Endothelial cell of umbilical vein (primary cell): ENCODE measurements at regions not wholly inside any gene's neighbourhood (a gene's known extent, or its start where the extent isn't known, plus 50 kb on each side); places are given as distances from the start of the nearest gene placed in this dataset.

Experiments
- BruUV-seq: library from RNA; stranded (reverse); fragments of 400-500 nt; replicated peaks from 2 replicates; lab custom pipeline; 2021; lab: Mats Ljungman, UMichigan
- CTCF ChIA-PET: fragments of 300-600, 350-600 bp; sonication (Branson Sonifier 250); formaldehyde crosslinking; loops from one replicate; lab custom pipeline; 2021; ENCODE audit warnings: antibody characterized with exemption, inconsistent platforms; lab: Charles Lee
- POLR2A ChIA-PET: fragments of 300-600, 350-600 bp; sonication (Branson Sonifier 250); formaldehyde crosslinking; loops from one replicate; lab custom pipeline; 2021; ENCODE audit warnings: antibody characterized with exemption, inconsistent platforms; lab: Charles Lee
- DNase-seq: peaks from one replicate; pipeline ENCODE4 v3.0.0-alpha.2; 2011; ENCODE audit warnings: low read depth, low spot score
- FAIRE-seq: peaks from 2 replicates; lab custom pipeline; 2011; peaks lifted over from hg19 to GRCh38; lab: Jason Lieb, UNC
- H2AFZ ChIP-seq: 2 replicates; pipeline ENCODE4 v1.6.0; 2012; ENCODE audit warnings: low read depth, low read length, control low read depth, inconsistent platforms
- H3K27ac ChIP-seq: 2 replicates; pipeline ENCODE4 v1.5.1; 2011; ENCODE audit warnings: low read depth, mild to moderate bottlenecking, control low read depth, low read length, moderate library complexity; ENCODE audit not compliant: insufficient read depth
- H3K27me3 ChIP-seq, 2 experiments: 2 replicates each; pipeline versions ENCODE4 v1.6.0 to v1.6.1; 2011; ENCODE audit warnings: low read length in 2 of 2, mixed read lengths in 1 of 2; ENCODE audit not compliant: control insufficient read depth in 2 of 2, insufficient read depth in 2 of 2
- H3K36me3 ChIP-seq, 2 experiments: 2 replicates in 1 of 2; 3 replicates in 1 of 2; pipeline ENCODE4 v1.5.1; 2011; ENCODE audit warnings: low read length in 2 of 2, mild to moderate bottlenecking in 1 of 2, moderate library complexity in 1 of 2; ENCODE audit not compliant: control insufficient read depth in 2 of 2, insufficient read depth in 2 of 2; ENCODE audit errors: extremely low read depth in 1 of 2
- H3K4me1 ChIP-seq: 3 replicates; pipeline ENCODE4 v1.5.1; 2011; ENCODE audit warnings: mild to moderate bottlenecking, low read length; ENCODE audit not compliant: control insufficient read depth, insufficient read depth; ENCODE audit errors: extremely low read depth
- H3K4me2 ChIP-seq: 2 replicates; pipeline ENCODE4 v1.6.1; 2011; ENCODE audit warnings: low read length, control low read depth, mixed read lengths; ENCODE audit not compliant: insufficient read depth
- H3K4me3 ChIP-seq, 3 experiments: fragments of 200-600 bp in 1 of 3; sonication (generic), shearing (Covaris generic) in 1 of 3; replicated peaks in 1 of 3; 2 replicates each; pipeline ENCODE4 v1.5.1; 2011 to 2016; ENCODE audit warnings: control low read depth in 3 of 3, low read length in 3 of 3, mild to moderate bottlenecking in 2 of 3, inconsistent platforms in 1 of 3, low read depth in 1 of 3, moderate library complexity in 1 of 3; ENCODE audit not compliant: insufficient read depth in 1 of 3
- H3K79me2 ChIP-seq: 2 replicates; pipeline ENCODE4 v1.6.0; 2012; ENCODE audit warnings: low read length, inconsistent platforms; ENCODE audit not compliant: control insufficient read depth, insufficient read depth
- H3K9ac ChIP-seq: replicated peaks from 2 replicates; pipeline ENCODE3; 2011; ENCODE audit warnings: low read length, control low read depth; ENCODE audit not compliant: insufficient read depth; ENCODE audit errors: extremely low read depth
- H3K9me1 ChIP-seq: replicated peaks from 3 replicates; pipeline ENCODE4 v1.6.0; 2011; ENCODE audit warnings: mild to moderate bottlenecking, low read length; ENCODE audit not compliant: control insufficient read depth, insufficient read depth; ENCODE audit errors: extremely low read depth
- H3K9me3 ChIP-seq: replicated peaks from 2 replicates; pipeline ENCODE4 v1.5.1; 2012; ENCODE audit warnings: low read length, inconsistent platforms; ENCODE audit not compliant: control insufficient read depth, insufficient read depth
- H4K20me1 ChIP-seq: replicated peaks from 2 replicates; pipeline ENCODE3; 2011; ENCODE audit warnings: mild to moderate bottlenecking, low read length; ENCODE audit not compliant: control insufficient read depth, insufficient read depth; ENCODE audit errors: extremely low read depth
- CTCF ChIP-seq, 2 donors: IDR thresholded peaks; 1 replicate in 1 of 2; 2 replicates in 1 of 2; pipeline ENCODE4 v1.5.1; 2011; ENCODE audit warnings: low read length in 2 of 2, mild to moderate bottlenecking in 2 of 2, moderate library complexity in 2 of 2, control low read depth in 1 of 2, inconsistent platforms in 1 of 2, low read depth in 1 of 2; ENCODE audit not compliant: insufficient read depth in 1 of 2; ENCODE audit errors: extremely low read depth in 1 of 2
- EZH2 ChIP-seq: IDR thresholded peaks from 2 replicates; pipeline ENCODE4 v1.6.1; 2012; ENCODE audit warnings: borderline replicate concordance, low read depth, mild to moderate bottlenecking, moderate library complexity, low read length, inconsistent platforms; ENCODE audit not compliant: severe bottlenecking
- FOS ChIP-seq: IDR thresholded peaks from 2 replicates; pipeline ENCODE4 v1.6.1; 2011; ENCODE audit warnings: mild to moderate bottlenecking, low read length, moderate library complexity, borderline replicate concordance; ENCODE audit not compliant: insufficient read depth
- GATA2 ChIP-seq: IDR thresholded peaks from 2 replicates; pipeline ENCODE4 v1.7.0; 2011; ENCODE audit warnings: low read depth, mild to moderate bottlenecking, moderate library complexity, mixed read lengths, low read length; ENCODE audit not compliant: insufficient read length, insufficient read depth
- JUN ChIP-seq: IDR thresholded peaks from 2 replicates; pipeline ENCODE4 v1.6.1; 2011; ENCODE audit warnings: borderline replicate concordance, low read depth; ENCODE audit not compliant: insufficient read length, insufficient read depth
- MAX ChIP-seq: IDR thresholded peaks from 2 replicates; pipeline ENCODE4 v1.6.1; 2011; ENCODE audit not compliant: insufficient read depth, insufficient read length
- MYC ChIP-seq: IDR thresholded peaks from one replicate; pipeline ENCODE4 v1.6.1; 2011; ENCODE audit warnings: mild to moderate bottlenecking, low read depth, low read length
- POLR2A ChIP-seq: IDR thresholded peaks from 2 replicates; pipeline ENCODE4 v1.6.1; 2012; ENCODE audit warnings: low read depth, mild to moderate bottlenecking, control low read depth, low read length
- POLR2AphosphoS5 ChIP-seq: IDR thresholded peaks from 2 replicates; pipeline ENCODE4 v1.6.1; 2012; ENCODE audit warnings: low read depth, mild to moderate bottlenecking, control low read depth, low read length, moderate library complexity; ENCODE audit not compliant: insufficient read depth
- dilution Hi-C: fragments of 300-500 bp; cut with MboI; formaldehyde crosslinking; loops from one replicate; pipeline ENCODE4 v1.15.0; 2019; ENCODE audit warnings: low sequenced_read_pairs; ENCODE audit not compliant: extremely low pct_ligation_motif_present
- intact Hi-C: fragments of 100-400 bp; cut with micrococcal nuclease; formaldehyde crosslinking; loops from one replicate; pipeline ENCODE4 v1.10.0; 2022

GRCh38 chr3:30505866-30506520 is 100.4 kb upstream of the TGFBR2 start:
- no peak overlapping the region for H2AFZ ChIP-seq
- ChIA-PET CTCF (no interaction called here), POLR2A (no interaction called here)
- TF ChIP-seq POLR2A (no peak), CTCF (IDR thresholded peaks at IDR 0.05; ENCODE audit: extremely low read depth in 1 of 2, insufficient read depth in 1 of 2, low read depth in 1 of 2, low read length in 2 of 2) (no peak), FOS (no peak), POLR2AphosphoS5 (no peak), EZH2 (no peak), GATA2 (no peak), MAX (no peak), MYC (no peak), JUN (no peak)
- FAIRE-seq, result no peak
- H3K27me3 ChIP-seq, result no peaks in the 10 kb centered on the region
- peaks cover 9% of the 10 kb centered on the region for H3K4me1 ChIP-seq
- H3K4me3 ChIP-seq, result no peak overlapping the region
- no peaks in the 10 kb centered on the region for H3K79me2 ChIP-seq
- no peak for DNase-seq
- H3K4me2 ChIP-seq, result no peak overlapping the region
- no peaks in the 10 kb centered on the region for H3K36me3 ChIP-seq
- no peaks in the 10 kb centered on the region for H3K9me3 ChIP-seq
- no peaks in the 10 kb centered on the region for H4K20me1 ChIP-seq
- no TSS peak for BruUV-seq
- no peak overlapping the region for H3K27ac ChIP-seq
- no peaks in the 10 kb centered on the region for H3K9me1 ChIP-seq
- H3K9ac ChIP-seq, result no peak overlapping the region
- dilution Hi-C loops (no loop called here), intact Hi-C loops (no loop called here)
